SK-N-SH (cell line): ENCODE measurements at regions not wholly inside any gene's neighbourhood (a gene's known extent, or its start where the extent isn't known, plus 50 kb on each side); places are given as distances from the start of the nearest gene placed in this dataset.

Experiments
- POLR2AphosphoS5 ChIP-seq: IDR thresholded peaks from 2 replicates; pipeline ENCODE4 v1.6.1; 2012; ENCODE audit warnings: low read depth, low read length
- TF ChIP-seq, protein P1 (sequence below): fragments of 200-600 bp; sonication (generic); IDR thresholded peaks from 2 replicates; pipeline ENCODE4 v1.6.1; 2017; ENCODE audit warnings: antibody characterized with exemption, mild to moderate bottlenecking, moderate library complexity

DNA sequence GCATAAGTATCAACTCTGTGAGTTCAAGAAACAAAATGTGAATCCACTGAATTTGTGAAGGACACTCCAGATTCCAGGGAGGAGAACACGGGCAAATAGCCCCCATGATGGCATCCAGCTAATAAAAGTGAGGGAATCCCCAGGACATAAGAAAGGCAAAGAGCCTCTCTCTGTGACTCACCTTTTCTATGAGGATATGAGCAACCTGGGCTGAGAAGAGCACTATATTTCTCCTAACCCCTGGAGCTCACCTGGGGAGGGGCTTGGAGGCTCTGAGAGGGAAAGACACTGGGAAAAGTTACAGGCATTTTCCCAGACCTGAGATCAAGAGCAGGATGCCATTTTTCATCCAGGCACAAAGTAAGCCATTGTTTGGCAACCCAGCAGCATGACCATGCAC lies 1298.8 kb downstream of the PLA2G4A start:
- TF ChIP-seq, protein P1, sequence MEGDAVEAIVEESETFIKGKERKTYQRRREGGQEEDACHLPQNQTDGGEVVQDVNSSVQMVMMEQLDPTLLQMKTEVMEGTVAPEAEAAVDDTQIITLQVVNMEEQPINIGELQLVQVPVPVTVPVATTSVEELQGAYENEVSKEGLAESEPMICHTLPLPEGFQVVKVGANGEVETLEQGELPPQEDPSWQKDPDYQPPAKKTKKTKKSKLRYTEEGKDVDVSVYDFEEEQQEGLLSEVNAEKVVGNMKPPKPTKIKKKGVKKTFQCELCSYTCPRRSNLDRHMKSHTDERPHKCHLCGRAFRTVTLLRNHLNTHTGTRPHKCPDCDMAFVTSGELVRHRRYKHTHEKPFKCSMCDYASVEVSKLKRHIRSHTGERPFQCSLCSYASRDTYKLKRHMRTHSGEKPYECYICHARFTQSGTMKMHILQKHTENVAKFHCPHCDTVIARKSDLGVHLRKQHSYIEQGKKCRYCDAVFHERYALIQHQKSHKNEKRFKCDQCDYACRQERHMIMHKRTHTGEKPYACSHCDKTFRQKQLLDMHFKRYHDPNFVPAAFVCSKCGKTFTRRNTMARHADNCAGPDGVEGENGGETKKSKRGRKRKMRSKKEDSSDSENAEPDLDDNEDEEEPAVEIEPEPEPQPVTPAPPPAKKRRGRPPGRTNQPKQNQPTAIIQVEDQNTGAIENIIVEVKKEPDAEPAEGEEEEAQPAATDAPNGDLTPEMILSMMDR, result no peak
- TF ChIP-seq POLR2AphosphoS5, result no peak
